Activated CD8-positive, alpha-beta memory T cell treated with anti-CD3 and anti-CD28 coated beads, Interleukin-2, amount 10 ng/mL, durations not matched to agents 7 days and 5 days (primary cell): ENCODE measurements at regions not wholly inside any gene's neighbourhood (a gene's known extent, or its start where the extent isn't known, plus 50 kb on each side); places are given as distances from the start of the nearest gene placed in this dataset.
"Not testable (repeated sequence)": the region's sequence is repeated elsewhere in the genome, so short reads cannot be mapped to it uniquely, and the experiment has no call there.

Experiments
- ATAC-seq: fragments of 150-1000 bp; cut with Tn5 transposase; one replicate; pipeline ENCODE4 v1.10.0; 2021; ENCODE audit warnings: moderate library complexity
- CTCF ChIA-PET: fragments of 350-600 bp; sonication (Branson Sonifier 250); formaldehyde crosslinking; loops from one replicate; lab custom pipeline; 2021; ENCODE audit warnings: antibody characterized with exemption; lab: Charles Lee
- DNase-seq: peaks from one replicate; pipeline ENCODE4 v3.0.0-alpha.2; 2020
- H3K27ac Mint-ChIP-seq: one replicate; pipeline ENCODE4 v1.8.0; 2021; ENCODE audit warnings: mild to moderate bottlenecking, mixed read lengths
- H3K27me3 Mint-ChIP-seq: one replicate; pipeline ENCODE4 v1.8.0; 2021; ENCODE audit warnings: mixed read lengths
- H3K36me3 Mint-ChIP-seq: one replicate; pipeline ENCODE4 v1.8.0; 2021; ENCODE audit warnings: mild to moderate bottlenecking, mixed read lengths
- H3K4me1 Mint-ChIP-seq: one replicate; pipeline ENCODE4 v1.8.0; 2021; ENCODE audit warnings: mixed read lengths
- H3K4me3 Mint-ChIP-seq: one replicate; pipeline ENCODE4 v1.8.0; 2021; ENCODE audit warnings: mild to moderate bottlenecking, moderate library complexity, mixed read lengths
- H3K9me3 Mint-ChIP-seq: one replicate; pipeline ENCODE4 v1.8.0; 2022; ENCODE audit warnings: low read depth, mixed read lengths

- ATAC-seq = no peak
- no peak for DNase-seq
- CTCF ChIA-PET = interaction anchor here (0.6 kb wide), 1 partner anchor 124 kb away, joined by 3 read pairs; no protein-coding TSS in a partner anchor
- H3K27me3 Mint-ChIP-seq = peaks cover 2% of the 10 kb centered on the region
- no peak overlapping the region for H3K27ac Mint-ChIP-seq
- H3K36me3 Mint-ChIP-seq = no peaks in the 10 kb centered on the region
- H3K4me3 Mint-ChIP-seq = no peak overlapping the region
- H3K4me1 Mint-ChIP-seq = no peaks in the 10 kb centered on the region
- no peaks in the 10 kb centered on the region for H3K9me3 Mint-ChIP-seq
These were observed 237.5 kb upstream of the NEBL start for GRCh38 chr10:21134645-21135022.

DNA sequence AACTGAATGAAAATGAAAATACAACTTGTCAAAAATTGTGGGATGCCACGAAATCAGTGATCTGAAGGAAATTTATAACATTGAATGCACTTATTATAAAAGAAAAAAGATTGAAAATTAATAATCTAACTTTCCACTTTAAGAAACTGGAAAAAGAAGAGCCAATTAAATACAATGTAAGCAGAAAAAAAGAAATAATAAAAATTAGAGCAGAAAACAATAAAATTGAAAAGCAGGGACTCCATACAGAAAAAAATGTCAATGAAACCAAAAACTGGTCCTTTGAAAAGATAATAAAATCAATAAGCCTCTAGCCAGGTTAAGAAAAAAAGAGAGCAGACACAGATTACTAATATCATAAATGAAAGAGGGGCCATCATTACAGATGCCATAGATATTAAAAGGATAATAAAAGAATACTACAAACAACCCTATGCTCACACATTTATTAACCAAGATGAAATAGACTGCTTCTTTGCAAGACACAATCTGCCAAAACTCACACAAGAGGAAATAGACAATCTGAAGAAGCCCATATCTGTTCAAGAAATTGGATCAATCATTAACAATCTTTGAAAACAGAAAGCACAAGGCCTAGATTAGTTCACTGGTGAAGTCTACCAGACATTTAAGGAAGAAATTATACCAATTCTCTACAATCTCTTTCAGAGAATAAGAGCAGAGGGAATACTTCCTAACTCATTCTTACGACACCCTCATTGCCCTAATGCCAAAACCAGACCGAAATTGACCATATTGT, 233.8 kb upstream of the NEBL start:
- CTCF ChIA-PET = no interaction called here
- ATAC-seq = no peak
- H3K36me3 Mint-ChIP-seq = no peaks in the 10 kb centered on the region
- peaks cover 2% of the 10 kb centered on the region for H3K27me3 Mint-ChIP-seq
- DNase-seq = no peak
- no peak overlapping the region for H3K4me3 Mint-ChIP-seq
- H3K27ac Mint-ChIP-seq = no peak overlapping the region
- no peaks in the 10 kb centered on the region for H3K9me3 Mint-ChIP-seq
- no peaks in the 10 kb centered on the region for H3K4me1 Mint-ChIP-seq

DNA sequence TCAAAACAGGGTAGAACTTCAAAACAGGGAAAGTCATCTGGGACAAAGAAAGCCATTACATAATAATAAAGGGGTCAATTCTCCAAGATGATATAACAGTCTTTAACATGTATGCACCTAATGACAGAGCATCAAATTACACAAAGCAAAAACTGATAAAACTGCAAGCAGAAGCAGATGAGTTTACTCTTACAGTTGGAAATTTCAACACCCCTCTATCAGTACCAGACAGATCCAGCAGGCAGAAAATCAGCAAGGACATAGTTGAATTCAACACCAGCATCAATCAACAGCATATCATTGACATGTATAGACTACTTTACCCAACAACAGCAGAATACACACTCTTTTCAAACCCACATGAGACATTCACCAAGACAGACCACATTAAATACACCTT, 233.0 kb upstream of the NEBL start:
- H3K36me3 Mint-ChIP-seq = no peaks in the 10 kb centered on the region
- no peaks in the 10 kb centered on the region for H3K4me1 Mint-ChIP-seq
- H3K27ac Mint-ChIP-seq = no peak overlapping the region
- ATAC-seq (no peak), DNase-seq (no peak)
- no peak overlapping the region for H3K4me3 Mint-ChIP-seq
- CTCF ChIA-PET = no interaction called here
- H3K9me3 Mint-ChIP-seq = no peaks in the 10 kb centered on the region
- H3K27me3 Mint-ChIP-seq = peaks cover 2% of the 10 kb centered on the region

DNA sequence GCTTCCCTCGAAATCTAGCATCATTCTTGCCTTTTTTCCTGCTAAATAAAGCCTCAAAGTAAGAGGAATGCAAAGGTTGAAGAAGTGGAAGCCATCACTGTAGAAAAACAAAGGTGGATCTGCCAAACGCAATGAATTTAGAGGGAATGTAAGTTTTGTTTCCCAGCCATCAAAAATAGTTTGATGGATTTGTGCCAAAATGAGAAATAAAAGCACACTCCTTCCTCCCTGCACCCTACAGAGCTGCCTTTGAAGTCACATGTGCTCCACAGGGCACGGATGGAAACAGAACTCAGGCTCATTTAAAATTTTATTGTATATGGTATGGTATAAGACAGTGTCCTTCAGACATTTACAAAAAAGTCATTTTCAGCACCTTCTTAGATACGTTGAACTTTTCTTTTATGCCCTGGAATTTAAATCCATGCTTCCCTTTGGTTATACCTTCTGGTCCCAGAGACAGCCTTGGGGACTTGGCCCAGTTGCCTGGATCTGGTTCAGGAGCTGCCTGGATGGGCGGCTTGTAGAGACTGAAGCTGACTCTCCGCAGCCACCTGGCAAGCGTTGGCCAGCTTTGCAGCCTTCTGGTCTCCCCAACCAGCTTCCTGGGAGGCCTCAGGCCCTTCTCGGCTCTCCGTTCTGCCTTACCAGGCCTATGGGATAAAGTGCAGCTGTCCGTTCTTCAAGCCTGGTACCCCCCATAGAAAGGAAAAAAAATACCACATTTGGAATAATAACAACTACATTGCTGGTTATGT, 228.5 kb upstream of the NEBL start:
- H3K36me3 Mint-ChIP-seq = no peaks in the 10 kb centered on the region
- H3K4me3 Mint-ChIP-seq = no peak overlapping the region
- no peaks in the 10 kb centered on the region for H3K9me3 Mint-ChIP-seq
- DNase-seq (no peak), ATAC-seq (no peak)
- no peaks in the 10 kb centered on the region for H3K27me3 Mint-ChIP-seq
- no peak overlapping the region for H3K27ac Mint-ChIP-seq
- no peaks in the 10 kb centered on the region for H3K4me1 Mint-ChIP-seq
- CTCF ChIA-PET = no interaction called here

- Mint-ChIP-seq H3K27me3 (no peaks in the 10 kb centered on the region), H3K9me3 (no peaks in the 10 kb centered on the region), H3K36me3 (no peaks in the 10 kb centered on the region), H3K4me1 (no peaks in the 10 kb centered on the region), H3K27ac (no peak overlapping the region), H3K4me3 (no peak overlapping the region)
- CTCF ChIA-PET = no interaction called here
- ATAC-seq (no peak), DNase-seq (no peak)
These were observed 225.8 kb upstream of the NEBL start for GRCh38 chr10:21122907-21123306.

DNA sequence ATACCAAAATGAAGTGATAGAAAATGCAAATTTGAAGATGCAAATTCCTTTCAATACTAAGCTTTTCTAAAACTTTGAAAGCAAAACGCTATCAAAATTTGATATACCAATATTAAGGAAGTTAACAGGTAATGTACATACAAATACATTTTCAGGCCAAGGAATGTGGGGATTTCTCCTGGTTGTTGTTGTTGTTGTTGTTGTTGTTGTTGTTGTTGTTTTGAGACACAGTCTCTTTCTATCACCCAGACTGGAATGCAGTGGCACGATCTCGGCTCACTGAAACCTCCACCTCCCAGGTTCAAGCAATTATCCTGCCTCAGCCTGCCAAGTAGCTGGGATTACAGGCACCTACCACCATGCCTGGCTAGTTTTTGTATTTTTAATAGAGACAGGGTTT, 224.7 kb upstream of the NEBL start:
- H3K4me3 Mint-ChIP-seq, DNase-seq, ATAC-seq, H3K27ac Mint-ChIP-seq, H3K4me1 Mint-ChIP-seq, H3K36me3 Mint-ChIP-seq, CTCF ChIA-PET, H3K27me3 Mint-ChIP-seq, H3K9me3 Mint-ChIP-seq: not testable (repeated sequence)

DNA sequence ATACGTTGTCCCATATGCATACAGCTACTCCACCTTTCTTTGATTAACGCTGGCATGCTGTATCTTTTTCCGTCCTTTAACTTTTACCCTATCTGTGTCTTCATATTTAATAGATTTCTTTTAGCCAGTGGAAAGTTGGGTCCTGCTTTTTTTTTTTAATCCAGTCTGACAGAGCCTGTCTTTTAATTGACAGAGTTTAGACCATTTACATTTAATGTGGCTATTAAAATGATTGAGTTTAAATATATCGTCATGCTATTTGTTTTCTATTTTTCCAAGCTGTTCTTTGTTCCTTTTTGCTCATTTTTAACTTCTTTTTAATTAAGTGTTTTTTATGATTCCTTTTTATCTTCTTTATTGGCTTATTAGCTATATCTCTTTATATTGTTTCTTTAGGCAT, 217.6 kb upstream of the NEBL start:
- H3K4me1 Mint-ChIP-seq = no peaks in the 10 kb centered on the region
- no peaks in the 10 kb centered on the region for H3K36me3 Mint-ChIP-seq
- CTCF ChIA-PET = no interaction called here
- H3K9me3 Mint-ChIP-seq = no peaks in the 10 kb centered on the region
- no peak for DNase-seq
- H3K27me3 Mint-ChIP-seq = no peaks in the 10 kb centered on the region
- H3K4me3 Mint-ChIP-seq = no peak overlapping the region
- ATAC-seq = no peak
- H3K27ac Mint-ChIP-seq = no peak overlapping the region

DNA sequence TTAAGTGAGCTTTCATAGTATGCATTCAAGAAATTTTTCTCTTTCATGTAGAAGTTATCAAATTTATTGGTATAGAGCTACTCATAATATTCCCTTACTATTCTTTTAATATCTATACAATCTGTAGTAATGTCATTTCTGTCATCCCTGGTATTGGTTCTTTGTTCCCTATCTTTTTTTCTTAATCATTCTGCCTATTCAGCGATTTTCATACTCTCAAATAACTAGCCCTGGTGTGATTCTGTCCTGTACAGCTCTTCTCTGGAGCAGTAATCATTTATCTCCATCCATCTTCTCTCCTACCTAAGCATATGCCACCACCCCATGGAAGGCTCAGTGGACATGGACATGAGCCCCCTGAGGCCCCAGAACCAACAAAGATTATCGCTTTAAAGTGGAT, 213.2 kb upstream of the NEBL start:
- Mint-ChIP-seq H3K27me3 (no peaks in the 10 kb centered on the region), H3K4me1 (no peaks in the 10 kb centered on the region), H3K36me3 (no peaks in the 10 kb centered on the region), H3K4me3 (no peak overlapping the region), H3K27ac (no peak overlapping the region), H3K9me3 (no peaks in the 10 kb centered on the region)
- CTCF ChIA-PET = no interaction called here
- ATAC-seq (no peak), DNase-seq (no peak)

GRCh38 chr10:21106931-21107330, 209.8 kb upstream of the NEBL start:
- H3K27ac Mint-ChIP-seq, H3K4me3 Mint-ChIP-seq, H3K36me3 Mint-ChIP-seq, DNase-seq, H3K27me3 Mint-ChIP-seq, H3K9me3 Mint-ChIP-seq, CTCF ChIA-PET, ATAC-seq, H3K4me1 Mint-ChIP-seq: not testable (repeated sequence)

DNA sequence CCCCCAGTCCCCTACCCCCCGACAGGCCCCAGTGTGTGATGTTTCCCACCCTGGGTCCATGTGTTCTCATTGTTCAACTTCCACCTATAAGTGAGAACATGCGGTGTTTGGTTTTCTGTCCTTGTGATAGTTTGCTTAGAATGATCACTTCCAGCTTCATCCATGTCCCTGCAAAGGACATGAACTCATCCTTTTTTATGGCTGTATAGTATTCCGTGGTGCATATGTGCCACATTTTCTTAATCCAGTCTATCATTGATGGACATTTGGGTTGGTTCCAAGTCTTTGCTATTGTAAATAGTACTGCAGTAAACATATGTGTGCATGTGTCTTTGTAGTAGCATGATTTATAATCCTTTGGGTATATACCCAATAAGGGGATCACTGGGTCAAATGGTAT, 208.2 kb upstream of the NEBL start:
- H3K4me3 Mint-ChIP-seq, H3K9me3 Mint-ChIP-seq, H3K36me3 Mint-ChIP-seq, H3K27ac Mint-ChIP-seq, DNase-seq, ATAC-seq, CTCF ChIA-PET, H3K27me3 Mint-ChIP-seq, H3K4me1 Mint-ChIP-seq: not testable (repeated sequence)

DNA sequence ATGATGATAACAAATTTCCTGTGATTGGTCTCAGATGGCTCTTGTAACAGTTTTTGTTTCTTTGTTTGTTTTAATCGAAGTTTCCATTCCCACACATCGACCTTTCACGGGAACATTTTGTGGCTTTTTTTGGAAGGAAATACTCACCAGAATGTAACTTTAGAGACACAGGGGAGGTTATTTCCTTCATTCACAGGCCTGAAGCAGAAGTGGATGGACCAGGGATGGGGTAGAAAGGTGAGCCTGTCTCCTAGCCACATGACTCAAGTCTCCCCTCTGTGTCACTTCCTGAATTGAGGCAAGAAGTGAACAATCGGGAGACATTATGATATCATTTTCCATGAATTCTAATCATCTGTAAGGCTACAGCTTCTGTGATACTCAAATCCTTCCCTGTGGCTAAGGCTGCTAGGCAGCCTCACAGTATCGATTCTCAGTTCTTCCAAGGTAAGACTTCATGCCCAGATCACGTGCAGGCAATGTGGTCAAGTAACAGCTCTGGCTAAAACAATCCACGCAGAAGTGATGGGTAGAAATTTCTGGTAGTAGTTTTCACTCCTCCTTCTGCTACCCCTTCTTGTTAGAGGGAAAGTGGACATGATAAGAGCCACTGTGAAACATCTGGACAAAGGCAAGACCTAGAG, 203.9 kb upstream of the NEBL start:
- Mint-ChIP-seq H3K9me3 (no peaks in the 10 kb centered on the region), H3K4me1 (peaks cover 1% of the 10 kb centered on the region), H3K36me3 (no peaks in the 10 kb centered on the region), H3K4me3 (no peak overlapping the region), H3K27me3 (no peaks in the 10 kb centered on the region), H3K27ac (no peak overlapping the region)
- DNase-seq = no peak
- CTCF ChIA-PET = no interaction called here
- no peak for ATAC-seq

- no peak for DNase-seq
- peaks cover 1% of the 10 kb centered on the region for H3K4me1 Mint-ChIP-seq
- ATAC-seq = no peak
- H3K27ac Mint-ChIP-seq = no peak overlapping the region
- H3K36me3 Mint-ChIP-seq = no peaks in the 10 kb centered on the region
- H3K27me3 Mint-ChIP-seq = no peaks in the 10 kb centered on the region
- H3K9me3 Mint-ChIP-seq = no peaks in the 10 kb centered on the region
- H3K4me3 Mint-ChIP-seq = no peak overlapping the region
- CTCF ChIA-PET = no interaction called here
These were observed 203.1 kb upstream of the NEBL start for GRCh38 chr10:21100190-21100589.

- Mint-ChIP-seq H3K4me3 (no peak overlapping the region), H3K4me1 (peaks cover 1% of the 10 kb centered on the region), H3K36me3 (no peaks in the 10 kb centered on the region), H3K27me3 (no peaks in the 10 kb centered on the region), H3K9me3 (no peaks in the 10 kb centered on the region), H3K27ac (no peak overlapping the region)
- DNase-seq (no peak), ATAC-seq (no peak)
- CTCF ChIA-PET = no interaction called here
These were observed 202.4 kb upstream of the NEBL start for GRCh38 chr10:21099291-21100062.
